ENCODE measurements at regions not wholly inside any gene's neighbourhood (a gene's known extent, or its start where the extent isn't known, plus 50 kb on each side); places are given as distances from the start of the nearest gene placed in this dataset.

DNA sequence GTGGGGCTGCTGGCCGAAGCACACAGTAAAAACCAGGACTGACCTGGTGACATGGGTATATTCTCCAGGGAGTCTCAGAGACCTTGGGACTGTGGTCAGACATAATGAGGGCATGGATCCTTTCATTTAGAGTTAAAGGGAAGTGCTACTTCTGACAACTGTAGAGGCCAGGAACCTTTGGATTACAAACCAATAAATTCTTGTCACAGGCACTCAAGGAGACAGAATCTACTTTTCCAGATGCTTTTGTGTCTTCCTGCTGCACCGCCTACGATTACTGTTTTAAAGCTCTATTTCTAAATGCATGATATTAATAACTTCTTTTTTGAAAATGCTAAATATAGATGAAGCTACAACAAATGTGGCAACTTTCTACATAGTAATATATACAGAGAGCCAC lies 106.5 kb upstream of the LPAR1 start:
- TF ChIP-seq, protein P1, sequence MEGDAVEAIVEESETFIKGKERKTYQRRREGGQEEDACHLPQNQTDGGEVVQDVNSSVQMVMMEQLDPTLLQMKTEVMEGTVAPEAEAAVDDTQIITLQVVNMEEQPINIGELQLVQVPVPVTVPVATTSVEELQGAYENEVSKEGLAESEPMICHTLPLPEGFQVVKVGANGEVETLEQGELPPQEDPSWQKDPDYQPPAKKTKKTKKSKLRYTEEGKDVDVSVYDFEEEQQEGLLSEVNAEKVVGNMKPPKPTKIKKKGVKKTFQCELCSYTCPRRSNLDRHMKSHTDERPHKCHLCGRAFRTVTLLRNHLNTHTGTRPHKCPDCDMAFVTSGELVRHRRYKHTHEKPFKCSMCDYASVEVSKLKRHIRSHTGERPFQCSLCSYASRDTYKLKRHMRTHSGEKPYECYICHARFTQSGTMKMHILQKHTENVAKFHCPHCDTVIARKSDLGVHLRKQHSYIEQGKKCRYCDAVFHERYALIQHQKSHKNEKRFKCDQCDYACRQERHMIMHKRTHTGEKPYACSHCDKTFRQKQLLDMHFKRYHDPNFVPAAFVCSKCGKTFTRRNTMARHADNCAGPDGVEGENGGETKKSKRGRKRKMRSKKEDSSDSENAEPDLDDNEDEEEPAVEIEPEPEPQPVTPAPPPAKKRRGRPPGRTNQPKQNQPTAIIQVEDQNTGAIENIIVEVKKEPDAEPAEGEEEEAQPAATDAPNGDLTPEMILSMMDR (IDR thresholded peaks at IDR 0.05; ENCODE audit: poor library complexity, severe bottlenecking), result no peak
- TF ChIP-seq POLR2AphosphoS5 (IDR thresholded peaks at IDR 0.05) (no peak), REST (IDR thresholded peaks at IDR 0.05; ENCODE audit: borderline replicate concordance) (no peak), EZH2 (IDR thresholded peaks at IDR 0.05; ENCODE audit: borderline replicate concordance, insufficient read depth, low read length, poor library complexity, severe bottlenecking) (no peak), TAF1 (IDR thresholded peaks at IDR 0.05; ENCODE audit: low read depth) (no peak), RAD21 (conservative IDR thresholded peaks at IDR 0.05) (no peak), MXI1 (conservative IDR thresholded peaks at IDR 0.05; ENCODE audit: poor library complexity, severe bottlenecking) (no peak), EP300 (conservative IDR thresholded peaks at IDR 0.05; ENCODE audit: poor library complexity, severe bottlenecking) (no peak)

Data from neural cell (in vitro differentiated cells).